ENCODE measurements at regions not wholly inside any gene's neighbourhood (a gene's known extent, or its start where the extent isn't known, plus 50 kb on each side); places are given as distances from the start of the nearest gene placed in this dataset.
"Not testable (repeated sequence)": the region's sequence is repeated elsewhere in the genome, so short reads cannot be mapped to it uniquely, and the experiment has no call there.

GRCh38 chr20:29109386-29109785 lies 2148.1 kb upstream of the DEFB115 start:
- H3K79me2 ChIP-seq (ENCODE audit: control insufficient read depth, insufficient read depth, low read length); H3K4me1 ChIP-seq (ENCODE audit: control insufficient read depth, extremely low read depth, insufficient read depth, low read length); DNase-seq (ENCODE audit: low read depth, low spot score); H3K36me3 ChIP-seq (ENCODE audit: control insufficient read depth in 2 of 2, extremely low read depth in 1 of 2, insufficient read depth in 2 of 2, low read length in 2 of 2); H3K9me3 ChIP-seq (ENCODE audit: control insufficient read depth, low read depth, low read length); H3K4me3 ChIP-seq (ENCODE audit: control insufficient read depth in 2 of 3, extremely low read depth in 1 of 3, insufficient read depth in 2 of 3, low read depth in 1 of 3, low read length in 3 of 3); H3K27ac ChIP-seq (ENCODE audit: control insufficient read depth, insufficient read depth, low read length); dilution Hi-C loops (cut with MboI; ENCODE audit: extremely low pct_ligation_motif_present, low sequenced_read_pairs); H3K27me3 ChIP-seq (ENCODE audit: control insufficient read depth, extremely low read depth, insufficient read depth, low read length); H2AFZ ChIP-seq (ENCODE audit: control insufficient read depth, low read length); H3K9me1 ChIP-seq (ENCODE audit: control insufficient read depth, extremely low read depth, insufficient read depth, low read length); H4K20me1 ChIP-seq (ENCODE audit: control insufficient read depth, extremely low read depth, insufficient read depth, low read length); H3K4me2 ChIP-seq (ENCODE audit: control insufficient read depth, extremely low read depth, insufficient read depth, low read depth, low read length); FAIRE-seq; H3K9ac ChIP-seq (ENCODE audit: control insufficient read depth, extremely low read depth, insufficient read depth, low read length): not testable (repeated sequence)

- H2AFZ ChIP-seq (ENCODE audit: control insufficient read depth, low read length); FAIRE-seq; dilution Hi-C loops (cut with MboI; ENCODE audit: extremely low pct_ligation_motif_present, low sequenced_read_pairs): not testable (repeated sequence)
Observed at GRCh38 chr20:29115097-29115496, 2142.4 kb upstream of the DEFB115 start.

GRCh38 chr20:29119141-29119540 lies 2138.3 kb upstream of the DEFB115 start:
- Histone ChIP-seq H3K27ac (ENCODE audit: control insufficient read depth, insufficient read depth, low read length) (no peak overlapping the region), H3K9me1 (ENCODE audit: control insufficient read depth, extremely low read depth, insufficient read depth, low read length) (no peaks in the 10 kb centered on the region), H2AFZ (ENCODE audit: control insufficient read depth, low read length) (no peak overlapping the region), H3K4me3 (ENCODE audit: control insufficient read depth in 2 of 3, extremely low read depth in 1 of 3, insufficient read depth in 2 of 3, low read depth in 1 of 3, low read length in 3 of 3) (no peak overlapping the region), H3K27me3 (ENCODE audit: control insufficient read depth, extremely low read depth, insufficient read depth, low read length) (no peaks in the 10 kb centered on the region), H3K36me3 (ENCODE audit: control insufficient read depth in 2 of 2, extremely low read depth in 1 of 2, insufficient read depth in 2 of 2, low read length in 2 of 2) (no peaks in the 10 kb centered on the region), H3K4me1 (ENCODE audit: control insufficient read depth, extremely low read depth, insufficient read depth, low read length) (no peaks in the 10 kb centered on the region), H4K20me1 (ENCODE audit: control insufficient read depth, extremely low read depth, insufficient read depth, low read length) (no peaks in the 10 kb centered on the region), H3K79me2 (ENCODE audit: control insufficient read depth, insufficient read depth, low read length) (no peaks in the 10 kb centered on the region), H3K9me3 (ENCODE audit: control insufficient read depth, low read depth, low read length) (peaks cover 16% of the 10 kb centered on the region), H3K4me2 (ENCODE audit: control insufficient read depth, extremely low read depth, insufficient read depth, low read depth, low read length) (no peak overlapping the region), H3K9ac (ENCODE audit: control insufficient read depth, extremely low read depth, insufficient read depth, low read length) (no peak overlapping the region)
- DNase-seq (ENCODE audit: low read depth, low spot score) (no peak), FAIRE-seq (no peak)
- TF ChIP-seq, protein P1, sequence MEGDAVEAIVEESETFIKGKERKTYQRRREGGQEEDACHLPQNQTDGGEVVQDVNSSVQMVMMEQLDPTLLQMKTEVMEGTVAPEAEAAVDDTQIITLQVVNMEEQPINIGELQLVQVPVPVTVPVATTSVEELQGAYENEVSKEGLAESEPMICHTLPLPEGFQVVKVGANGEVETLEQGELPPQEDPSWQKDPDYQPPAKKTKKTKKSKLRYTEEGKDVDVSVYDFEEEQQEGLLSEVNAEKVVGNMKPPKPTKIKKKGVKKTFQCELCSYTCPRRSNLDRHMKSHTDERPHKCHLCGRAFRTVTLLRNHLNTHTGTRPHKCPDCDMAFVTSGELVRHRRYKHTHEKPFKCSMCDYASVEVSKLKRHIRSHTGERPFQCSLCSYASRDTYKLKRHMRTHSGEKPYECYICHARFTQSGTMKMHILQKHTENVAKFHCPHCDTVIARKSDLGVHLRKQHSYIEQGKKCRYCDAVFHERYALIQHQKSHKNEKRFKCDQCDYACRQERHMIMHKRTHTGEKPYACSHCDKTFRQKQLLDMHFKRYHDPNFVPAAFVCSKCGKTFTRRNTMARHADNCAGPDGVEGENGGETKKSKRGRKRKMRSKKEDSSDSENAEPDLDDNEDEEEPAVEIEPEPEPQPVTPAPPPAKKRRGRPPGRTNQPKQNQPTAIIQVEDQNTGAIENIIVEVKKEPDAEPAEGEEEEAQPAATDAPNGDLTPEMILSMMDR (optimal IDR thresholded peaks at IDR 0.05 in 1 of 3, IDR thresholded peaks at IDR 0.05 in 1 of 3, conservative IDR thresholded peaks at IDR 0.05 in 1 of 3; ENCODE audit: extremely low read depth in 1 of 3, insufficient read depth in 2 of 3, low read length in 3 of 3) = no peak
- no peak for TF ChIP-seq EZH2 (IDR thresholded peaks at IDR 0.05; ENCODE audit: low read length)
- dilution Hi-C loops (cut with MboI; ENCODE audit: extremely low pct_ligation_motif_present, low sequenced_read_pairs) = no loop called here

More at GRCh38 chr20:29115097-29115496, 2142.4 kb upstream of the DEFB115 start:
- H3K9ac ChIP-seq (ENCODE audit: control insufficient read depth, extremely low read depth, insufficient read depth, low read length); H3K36me3 ChIP-seq (ENCODE audit: control insufficient read depth in 2 of 2, extremely low read depth in 1 of 2, insufficient read depth in 2 of 2, low read length in 2 of 2); H3K4me3 ChIP-seq (ENCODE audit: control insufficient read depth in 2 of 3, extremely low read depth in 1 of 3, insufficient read depth in 2 of 3, low read depth in 1 of 3, low read length in 3 of 3); DNase-seq (ENCODE audit: low read depth, low spot score); H3K9me1 ChIP-seq (ENCODE audit: control insufficient read depth, extremely low read depth, insufficient read depth, low read length); H3K9me3 ChIP-seq (ENCODE audit: control insufficient read depth, low read depth, low read length); H3K27me3 ChIP-seq (ENCODE audit: control insufficient read depth, extremely low read depth, insufficient read depth, low read length); H3K27ac ChIP-seq (ENCODE audit: control insufficient read depth, insufficient read depth, low read length); H3K4me2 ChIP-seq (ENCODE audit: control insufficient read depth, extremely low read depth, insufficient read depth, low read depth, low read length); H3K79me2 ChIP-seq (ENCODE audit: control insufficient read depth, insufficient read depth, low read length); H4K20me1 ChIP-seq (ENCODE audit: control insufficient read depth, extremely low read depth, insufficient read depth, low read length); H3K4me1 ChIP-seq (ENCODE audit: control insufficient read depth, extremely low read depth, insufficient read depth, low read length): not testable (repeated sequence)

GRCh38 chr20:29119684-29120083 lies 2137.8 kb upstream of the DEFB115 start:
- H3K79me2 ChIP-seq (ENCODE audit: control insufficient read depth, insufficient read depth, low read length); H3K9me1 ChIP-seq (ENCODE audit: control insufficient read depth, extremely low read depth, insufficient read depth, low read length); H3K4me1 ChIP-seq (ENCODE audit: control insufficient read depth, extremely low read depth, insufficient read depth, low read length); FAIRE-seq; H3K4me3 ChIP-seq (ENCODE audit: control insufficient read depth in 2 of 3, extremely low read depth in 1 of 3, insufficient read depth in 2 of 3, low read depth in 1 of 3, low read length in 3 of 3); H3K27ac ChIP-seq (ENCODE audit: control insufficient read depth, insufficient read depth, low read length); H3K4me2 ChIP-seq (ENCODE audit: control insufficient read depth, extremely low read depth, insufficient read depth, low read depth, low read length); H3K27me3 ChIP-seq (ENCODE audit: control insufficient read depth, extremely low read depth, insufficient read depth, low read length); H3K9ac ChIP-seq (ENCODE audit: control insufficient read depth, extremely low read depth, insufficient read depth, low read length); dilution Hi-C loops (cut with MboI; ENCODE audit: extremely low pct_ligation_motif_present, low sequenced_read_pairs); H4K20me1 ChIP-seq (ENCODE audit: control insufficient read depth, extremely low read depth, insufficient read depth, low read length); H2AFZ ChIP-seq (ENCODE audit: control insufficient read depth, low read length); DNase-seq (ENCODE audit: low read depth, low spot score); H3K36me3 ChIP-seq (ENCODE audit: control insufficient read depth in 2 of 2, extremely low read depth in 1 of 2, insufficient read depth in 2 of 2, low read length in 2 of 2): not testable (repeated sequence)
- H3K9me3 ChIP-seq (ENCODE audit: control insufficient read depth, low read depth, low read length) = peaks cover 16% of the 10 kb centered on the region
